H1 (cell line): ENCODE measurements at regions not wholly inside any gene's neighbourhood (a gene's known extent, or its start where the extent isn't known, plus 50 kb on each side); places are given as distances from the start of the nearest gene placed in this dataset.

Experiments used
- CHD1 ChIP-seq: IDR thresholded peaks from 2 replicates; pipeline ENCODE4 v1.6.1; 2012; ENCODE audit warnings: low read depth, low read length, improper control_type of control experiment
- HDAC2 ChIP-seq, 2 experiments: fragments of 300-600 bp in 1 of 2; sonication (generic) in 1 of 2; IDR thresholded peaks; 2 replicates each; pipeline ENCODE4 v1.6.1; 2011 to 2012; ENCODE audit warnings: low read depth in 2 of 2, low read length in 2 of 2, mild to moderate bottlenecking in 2 of 2, moderate library complexity in 2 of 2, borderline replicate concordance in 1 of 2, inconsistent platforms in 1 of 2
- KDM5A ChIP-seq: fragments of 200-600 bp; IDR thresholded peaks from 2 replicates; pipeline ENCODE4 v1.7.1; 2012; ENCODE audit warnings: mild to moderate bottlenecking, low read length, inconsistent platforms, mixed read lengths
- SP1 ChIP-seq: IDR thresholded peaks from 2 replicates; pipeline ENCODE4 v1.6.1; 2011; ENCODE audit warnings: low read depth, low read length
- SRF ChIP-seq: IDR thresholded peaks from 2 replicates; pipeline ENCODE4 v1.6.1; 2011; ENCODE audit warnings: mild to moderate bottlenecking, low read depth, low read length, moderate library complexity
- TAF1 ChIP-seq: IDR thresholded peaks from 2 replicates; pipeline ENCODE4 v1.6.1; 2011; ENCODE audit warnings: mild to moderate bottlenecking, low read depth, low read length

DNA sequence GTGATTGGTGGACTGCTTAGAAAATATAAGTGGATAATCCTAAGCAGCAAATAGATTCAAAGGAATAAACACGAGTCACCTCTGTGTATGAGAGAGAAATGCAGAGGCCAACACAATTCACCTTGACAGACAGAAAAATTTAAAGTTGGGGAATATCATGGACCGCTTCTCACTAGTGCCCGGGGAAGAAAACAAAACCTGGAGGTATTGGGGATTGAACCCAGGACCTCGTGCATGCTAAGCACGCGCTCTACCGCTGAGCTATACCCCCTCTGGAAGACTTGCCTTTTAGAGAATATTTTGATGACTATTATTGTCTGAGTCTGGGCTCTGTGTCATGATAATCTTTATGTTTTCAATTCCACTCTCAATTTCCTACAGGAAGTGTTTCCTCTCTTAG is 111.9 kb downstream of the TRIM27 start:
- TF ChIP-seq CHD1 (no peak), HDAC2 (IDR thresholded peaks at IDR 0.05; ENCODE audit: borderline replicate concordance in 1 of 2, low read depth in 2 of 2, low read length in 2 of 2) (no peak), SP1 (0 out of 2 replicates have a peak, but pooled peaks have one; percentile 14), TAF1 (no peak), KDM5A (no peak), SRF (no peak)
